HG02852 (cell line): ENCODE measurements at regions not wholly inside any gene's neighbourhood (a gene's known extent, or its start where the extent isn't known, plus 50 kb on each side); places are given as distances from the start of the nearest gene placed in this dataset.

Experiments
- ATAC-seq: cut with Tn5 transposase; IDR thresholded peaks from one replicate; pipeline ENCODE4 v1.9.1; 2021; ENCODE audit warnings: mild to moderate bottlenecking, moderate library complexity; ENCODE audit not compliant: unreplicated experiment

GRCh38 chr6:134866563-134866962 is 83.3 kb downstream of the ALDH8A1 start:
- no peak for ATAC-seq

- ATAC-seq, result no peak
Observed at GRCh38 chr6:134864558-134864957, 85.3 kb downstream of the ALDH8A1 start.

- no peak for ATAC-seq
Observed at GRCh38 chr6:134863763-134864510, 86.0 kb downstream of the ALDH8A1 start.

GRCh38 chr6:134854366-134854765 is 95.5 kb downstream of the ALDH8A1 start:
- no peak for ATAC-seq

- ATAC-seq, result no peak
Observed at GRCh38 chr6:134853111-134854055, 96.5 kb downstream of the ALDH8A1 start.

- ATAC-seq, result no peak
Observed at GRCh38 chr6:134851548-134851947, 98.4 kb downstream of the ALDH8A1 start.

GRCh38 chr6:134850721-134851305 is 99.1 kb downstream of the ALDH8A1 start:
- no peak for ATAC-seq

GRCh38 chr6:134849920-134850447 is 99.9 kb downstream of the ALDH8A1 start:
- no peak for ATAC-seq

GRCh38 chr6:134848076-134848475 is 101.8 kb downstream of the ALDH8A1 start:
- ATAC-seq, result no peak

- no peak for ATAC-seq
Observed at GRCh38 chr6:134846865-134847264, 103.0 kb downstream of the ALDH8A1 start.

GRCh38 chr6:134846031-134846430 is 103.9 kb downstream of the ALDH8A1 start:
- no peak for ATAC-seq

- ATAC-seq, result no peak
Observed at GRCh38 chr6:134844120-134844519, 105.8 kb downstream of the ALDH8A1 start.

GRCh38 chr6:134840086-134840867 is 109.6 kb downstream of the ALDH8A1 start:
- ATAC-seq, result no peak

- no peak for ATAC-seq
Observed at GRCh38 chr6:134835993-134836392, 113.9 kb downstream of the ALDH8A1 start.

- no peak for ATAC-seq
Observed at GRCh38 chr6:134830940-134831339, 119.0 kb downstream of the ALDH8A1 start.

GRCh38 chr6:134830194-134830593 is 119.7 kb downstream of the ALDH8A1 start:
- no peak for ATAC-seq

- ATAC-seq, result no peak
Observed at GRCh38 chr6:134828641-134829040, 121.3 kb downstream of the ALDH8A1 start.

GRCh38 chr6:134826889-134827737 is 122.8 kb downstream of the ALDH8A1 start:
- no peak for ATAC-seq

GRCh38 chr6:134823710-134824034 is 126.2 kb downstream of the ALDH8A1 start:
- ATAC-seq, result no peak
